ENCODE measurements at regions not wholly inside any gene's neighbourhood (a gene's known extent, or its start where the extent isn't known, plus 50 kb on each side); places are given as distances from the start of the nearest gene placed in this dataset.
"Not testable (repeated sequence)": the region's sequence is repeated elsewhere in the genome, so short reads cannot be mapped to it uniquely, and the experiment has no call there.

GRCh38 chr18:39448942-39449341 is 1883.3 kb upstream of the CELF4 start:
- intact Hi-C loops (cut with micrococcal nuclease) = no loop called here
- no TSS peak for BruUV-seq (replicated peaks)
- CTCF ChIA-PET = no interaction called here

GRCh38 chr18:39444957-39445356 is 1879.4 kb upstream of the CELF4 start:
- H3K27me3 Mint-ChIP-seq (ENCODE audit: insufficient read depth, unreplicated experiment); intact Hi-C loops (cut with micrococcal nuclease); H3K27ac Mint-ChIP-seq (ENCODE audit: low read depth, unreplicated experiment); H3K4me1 Mint-ChIP-seq (ENCODE audit: insufficient read depth, unreplicated experiment); H3K4me3 Mint-ChIP-seq (ENCODE audit: unreplicated experiment); H3K9me3 Mint-ChIP-seq (ENCODE audit: unreplicated experiment); BruUV-seq (replicated peaks); H3K36me3 Mint-ChIP-seq (ENCODE audit: insufficient read depth, unreplicated experiment); DNase-seq (ENCODE audit: unreplicated experiment): not testable (repeated sequence)
- POLR2A ChIA-PET = interaction anchor here (0.7 kb wide), 1 partner anchor 64 kb away, joined by 3 read pairs; no protein-coding TSS in a partner anchor
- CTCF ChIA-PET = interaction anchor here (0.7 kb wide), 1 partner anchor 10 kb away, joined by 3 read pairs; no protein-coding TSS in a partner anchor

More at GRCh38 chr18:39448942-39449341, 1883.3 kb upstream of the CELF4 start:
- TF ChIP-seq CTCF (IDR thresholded peaks at IDR 0.05; ENCODE audit: unreplicated experiment) = no peak
- Mint-ChIP-seq H3K4me3 (ENCODE audit: unreplicated experiment) (no peak overlapping the region), H3K27me3 (ENCODE audit: insufficient read depth, unreplicated experiment) (no peaks in the 10 kb centered on the region), H3K36me3 (ENCODE audit: insufficient read depth, unreplicated experiment) (no peaks in the 10 kb centered on the region), H3K27ac (ENCODE audit: low read depth, unreplicated experiment) (no peak overlapping the region), H3K9me3 (ENCODE audit: unreplicated experiment) (no peaks in the 10 kb centered on the region), H3K4me1 (ENCODE audit: insufficient read depth, unreplicated experiment) (peaks cover 19% of the 10 kb centered on the region)
- POLR2A ChIA-PET = no interaction called here
- peak; percentile 31 for DNase-seq (ENCODE audit: unreplicated experiment)

GRCh38 chr18:39441648-39442047 is 1876.0 kb upstream of the CELF4 start:
- H3K27me3 Mint-ChIP-seq (ENCODE audit: insufficient read depth, unreplicated experiment) = no peaks in the 10 kb centered on the region
- H3K36me3 Mint-ChIP-seq (ENCODE audit: insufficient read depth, unreplicated experiment) = no peaks in the 10 kb centered on the region
- no peak for TF ChIP-seq CTCF (IDR thresholded peaks at IDR 0.05; ENCODE audit: unreplicated experiment)
- peaks cover 6% of the 10 kb centered on the region for H3K4me1 Mint-ChIP-seq (ENCODE audit: insufficient read depth, unreplicated experiment)
- H3K27ac Mint-ChIP-seq (ENCODE audit: low read depth, unreplicated experiment) = no peak overlapping the region
- intact Hi-C loops (cut with micrococcal nuclease) = no loop called here
- ChIA-PET POLR2A (interaction anchor here (0.7 to 0.9 kb wide), 4 partner anchors 10 to 228 kb away, joined by 3 to 5 read pairs (median 4); no protein-coding TSS in a partner anchor), CTCF (interaction anchor here (0.6 kb wide), 1 partner anchor 1303 kb away, joined by 5 read pairs; no protein-coding TSS in a partner anchor)
- H3K4me3 Mint-ChIP-seq (ENCODE audit: unreplicated experiment) = no peak overlapping the region
- peaks cover 7% of the 10 kb centered on the region for H3K9me3 Mint-ChIP-seq (ENCODE audit: unreplicated experiment)
- no peak for DNase-seq (ENCODE audit: unreplicated experiment)
- BruUV-seq (replicated peaks) = no TSS peak

DNA sequence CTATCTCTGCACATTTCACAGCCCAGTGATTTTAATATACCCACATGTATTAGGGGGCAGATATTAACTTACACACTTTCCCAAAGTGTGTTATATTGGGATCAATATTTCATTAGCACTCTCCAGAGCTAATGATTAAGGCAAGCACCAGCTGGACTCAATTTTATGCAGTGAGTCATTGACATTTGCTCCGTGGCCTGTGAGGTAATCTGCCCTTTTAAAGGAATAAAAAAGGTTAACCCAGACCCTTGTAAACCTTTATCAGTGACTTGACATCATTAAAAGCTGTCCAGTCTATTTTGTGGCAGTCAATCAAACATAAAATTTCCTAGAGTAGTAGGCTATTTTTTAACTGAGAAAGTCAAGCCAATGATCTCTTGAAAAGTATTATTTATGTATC is 1870.4 kb upstream of the CELF4 start:
- Mint-ChIP-seq H3K27me3 (ENCODE audit: insufficient read depth, unreplicated experiment) (no peaks in the 10 kb centered on the region), H3K4me1 (ENCODE audit: insufficient read depth, unreplicated experiment) (no peaks in the 10 kb centered on the region), H3K36me3 (ENCODE audit: insufficient read depth, unreplicated experiment) (no peaks in the 10 kb centered on the region), H3K27ac (ENCODE audit: low read depth, unreplicated experiment) (no peak overlapping the region), H3K9me3 (ENCODE audit: unreplicated experiment) (peaks cover 7% of the 10 kb centered on the region), H3K4me3 (ENCODE audit: unreplicated experiment) (no peak overlapping the region)
- BruUV-seq (replicated peaks) = no TSS peak
- TF ChIP-seq CTCF (IDR thresholded peaks at IDR 0.05; ENCODE audit: unreplicated experiment) = no peak
- intact Hi-C loops (cut with micrococcal nuclease) = no loop called here
- ChIA-PET POLR2A (interaction anchor here (1.2 kb wide), 1 partner anchor 18 kb away, joined by 3 read pairs; no protein-coding TSS in a partner anchor), CTCF (no interaction called here)
- DNase-seq (ENCODE audit: unreplicated experiment) = no peak

DNA sequence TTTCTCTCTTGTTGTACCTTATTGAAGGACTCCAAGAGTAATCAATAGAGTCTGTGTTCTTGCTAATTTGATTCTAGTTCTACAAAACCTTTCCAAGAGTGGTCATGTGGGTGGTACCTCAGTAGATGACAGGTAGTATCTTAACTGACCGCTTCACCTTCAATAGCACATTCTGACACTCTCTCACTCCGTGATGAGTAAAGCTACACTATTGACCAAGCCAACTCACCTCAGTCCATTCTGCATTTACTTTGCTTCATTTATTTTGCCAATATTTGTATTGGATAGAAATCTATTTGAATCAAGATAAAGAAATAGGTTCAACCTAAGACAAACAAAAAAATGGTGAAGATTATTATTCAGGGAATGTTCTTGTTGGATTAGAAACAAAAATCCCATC is 1869.6 kb upstream of the CELF4 start:
- Mint-ChIP-seq H3K9me3 (ENCODE audit: unreplicated experiment) (peaks cover 7% of the 10 kb centered on the region), H3K27me3 (ENCODE audit: insufficient read depth, unreplicated experiment) (no peaks in the 10 kb centered on the region), H3K4me3 (ENCODE audit: unreplicated experiment) (no peak overlapping the region), H3K36me3 (ENCODE audit: insufficient read depth, unreplicated experiment) (no peaks in the 10 kb centered on the region), H3K4me1 (ENCODE audit: insufficient read depth, unreplicated experiment) (no peaks in the 10 kb centered on the region), H3K27ac (ENCODE audit: low read depth, unreplicated experiment) (no peak overlapping the region)
- ChIA-PET CTCF (interaction anchor here (0.6 kb wide), 1 partner anchor 10 kb away, joined by 3 read pairs; no protein-coding TSS in a partner anchor), POLR2A (interaction anchor here (0.5 kb wide), 1 partner anchor 161 kb away, joined by 3 read pairs; no protein-coding TSS in a partner anchor)
- intact Hi-C loops (cut with micrococcal nuclease) = no loop called here
- DNase-seq (ENCODE audit: unreplicated experiment) = no peak
- no TSS peak for BruUV-seq (replicated peaks)
- no peak for TF ChIP-seq CTCF (IDR thresholded peaks at IDR 0.05; ENCODE audit: unreplicated experiment)

Data from MCF 10A (cell line).